Vagina (tissue), 2 donors: ENCODE measurements at regions not wholly inside any gene's neighbourhood (a gene's known extent, or its start where the extent isn't known, plus 50 kb on each side); places are given as distances from the start of the nearest gene placed in this dataset. TPM values are rescaled to one million over a fixed set of nuclear protein-coding genes. Genes with fewer than 3 reads are reported as not detected.
"Not testable (repeated sequence)": the region's sequence is repeated elsewhere in the genome, so short reads cannot be mapped to it uniquely, and the experiment has no call there.

Experiments used
- DNase-seq, 2 donors: peaks; one replicate each; pipeline ENCODE4 v3.0.0-alpha.2; 2017; ENCODE audit errors: extremely low spot score in 2 of 2
- H3K27ac ChIP-seq: fragments of 200-600 bp; sonication (generic); one replicate; pipeline ENCODE4 v1.5.1; 2019
- H3K27me3 ChIP-seq: fragments of 200-600 bp; sonication (generic); one replicate; pipeline ENCODE4 v1.5.1; 2019
- H3K36me3 ChIP-seq, 2 donors: fragments of 200-600 bp; sonication (generic); one replicate each; pipeline ENCODE4 v1.5.1; 2017 to 2019
- H3K4me1 ChIP-seq: fragments of 200-600 bp; sonication (generic); one replicate; pipeline ENCODE4 v1.5.1; 2019
- H3K4me3 ChIP-seq, 2 donors: fragments of 200-600 bp; sonication (generic); 1 replicate in 1 of 2; 2 replicates in 1 of 2; pipeline ENCODE4 v1.5.1; 2016 to 2019
- H3K9me3 ChIP-seq: fragments of 200-600 bp; sonication (generic); one replicate; pipeline ENCODE4 v1.5.1; 2019
- intact Hi-C: fragments of 100-400 bp; cut with DNase I; formaldehyde crosslinking; loops from one replicate; pipeline ENCODE4 v1.15.1; 2023
- small RNA-seq: library from RNA; depleted of rRNA; stranded (forward); fragments of <200 nt; gene quantifications from one replicate; pipeline ENCODE3, GENCODE V24; 2016

DNA sequence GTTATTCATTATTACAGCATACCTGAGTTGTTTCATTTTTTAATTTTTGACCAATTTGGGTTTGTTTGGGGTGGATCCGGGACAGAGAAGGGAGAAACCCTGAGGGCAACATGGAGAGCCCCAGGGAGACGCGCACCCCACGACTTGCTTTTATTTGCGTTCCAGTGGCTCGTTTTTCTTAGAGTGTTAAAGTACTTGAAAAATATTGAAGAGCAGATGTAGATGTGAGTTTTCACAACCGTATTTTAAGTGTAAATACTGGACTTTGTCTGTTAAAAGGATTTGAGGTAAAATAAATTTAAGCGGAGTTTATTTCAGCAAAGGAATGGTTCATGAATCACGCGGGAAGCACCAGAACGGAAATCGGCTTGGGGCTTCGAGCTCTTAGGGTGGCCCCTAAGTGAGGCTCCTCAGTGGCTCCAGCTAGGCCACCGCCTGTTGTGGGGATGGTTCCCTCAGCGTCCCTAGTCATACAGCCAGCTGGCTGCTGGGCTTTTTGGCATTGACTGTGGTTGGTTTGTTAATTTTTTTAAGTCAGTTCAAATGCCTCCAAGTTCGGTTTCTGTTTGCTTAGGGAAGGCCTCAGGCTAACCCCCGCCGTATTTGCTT, 344.0 kb downstream of the CACNA1B start:
- DNase-seq, H3K27me3 ChIP-seq, H3K9me3 ChIP-seq, H3K36me3 ChIP-seq, intact Hi-C loops, H3K27ac ChIP-seq, H3K4me1 ChIP-seq, H3K4me3 ChIP-seq: not testable (repeated sequence)

DNA sequence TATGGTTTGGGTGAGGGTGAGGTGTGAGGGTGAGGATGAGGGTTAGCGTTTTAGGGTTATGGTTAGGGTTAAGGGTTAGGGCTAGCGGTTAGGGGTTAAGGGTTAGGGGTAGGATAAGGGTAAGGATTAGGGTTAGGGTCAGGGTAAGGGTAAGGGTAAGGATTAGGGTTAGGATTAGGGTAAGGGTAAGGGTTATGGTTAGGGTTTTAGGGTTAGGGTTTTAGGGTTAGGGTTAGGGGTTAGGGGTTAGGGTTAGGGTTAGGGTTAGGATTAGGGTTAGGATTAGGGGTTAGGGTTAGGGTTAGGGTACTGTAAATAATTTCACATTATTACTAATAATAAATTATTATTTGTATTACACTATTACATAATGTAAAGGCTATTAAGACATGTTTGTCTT, 359.5 kb downstream of the CACNA1B start:
- H3K27me3 ChIP-seq, DNase-seq, H3K27ac ChIP-seq, H3K4me3 ChIP-seq, H3K36me3 ChIP-seq, H3K9me3 ChIP-seq, intact Hi-C loops, H3K4me1 ChIP-seq: not testable (repeated sequence)

DNA sequence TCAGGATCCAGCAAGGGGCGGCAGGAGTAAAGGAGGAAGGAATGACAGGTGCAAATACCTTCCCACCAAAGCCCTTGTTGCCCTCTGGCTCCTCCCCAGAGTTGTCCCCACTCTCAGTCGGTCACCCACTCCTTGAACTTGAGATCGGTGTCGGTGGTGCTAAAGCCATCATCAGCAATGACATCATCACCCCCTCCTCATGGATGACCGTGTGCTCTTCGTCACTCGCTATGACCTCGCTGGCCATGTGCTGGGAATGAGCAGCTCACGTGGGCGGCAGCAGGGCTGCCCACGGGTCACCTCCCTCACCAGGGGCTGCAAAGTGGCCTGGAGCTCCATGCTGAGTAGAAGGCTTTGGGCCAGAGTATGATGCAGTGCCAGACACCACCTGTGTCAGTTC, 405.3 kb downstream of the CACNA1B start:
- H3K4me1 ChIP-seq, H3K4me3 ChIP-seq, H3K9me3 ChIP-seq, H3K27me3 ChIP-seq, H3K36me3 ChIP-seq, intact Hi-C loops, H3K27ac ChIP-seq, DNase-seq: not testable (repeated sequence)

Small RNA genes in the stretch of these regions (small RNA-seq; reads per million reads assigned to genes)
- gene RNU6-785P = not detected
